Activated naive CD4-positive, alpha-beta T cell treated with anti-CD3 and anti-CD28 coated beads, Interleukin-2, amount 50 U/mL, for 72 hours (primary cell): ENCODE measurements at regions not wholly inside any gene's neighbourhood (a gene's known extent, or its start where the extent isn't known, plus 50 kb on each side); places are given as distances from the start of the nearest gene placed in this dataset.

Source experiments
- ATAC-seq, 2 donors: fragments of 150-1000 bp; cut with Tn5 transposase; 2 replicates each; pipeline ENCODE4 v1.10.0; 2021; ENCODE audit warnings: mild to moderate bottlenecking in 2 of 2, moderate library complexity in 2 of 2
- DNase-seq, 2 donors: peaks; one replicate each; pipeline ENCODE4 v3.0.0; 2021 to 2022; ENCODE audit warnings: low spot score in 2 of 2
- H3K27ac Mint-ChIP-seq, 2 donors: one replicate each; pipeline ENCODE4 v1.8.0; 2022; ENCODE audit warnings: mild to moderate bottlenecking in 2 of 2, mixed read lengths in 2 of 2
- H3K36me3 Mint-ChIP-seq, 2 donors: one replicate each; pipeline ENCODE4 v1.8.0; 2022; ENCODE audit warnings: mixed read lengths in 2 of 2
- H3K9me3 Mint-ChIP-seq, 2 donors: one replicate each; pipeline ENCODE4 v1.8.0; 2022; ENCODE audit warnings: mixed read lengths in 2 of 2

- no peaks in the 10 kb centered on the region for H3K36me3 Mint-ChIP-seq
Observed at GRCh38 chr1:229883504-229884200, 183.4 kb upstream of the GALNT2 start.

GRCh38 chr1:229884765-229885164, 182.3 kb upstream of the GALNT2 start:
- ATAC-seq (no peak), DNase-seq (no peak)
- Mint-ChIP-seq H3K27ac (no peak overlapping the region), H3K36me3 (no peaks in the 10 kb centered on the region), H3K9me3 (no peaks in the 10 kb centered on the region)

More at GRCh38 chr1:229883504-229884200, 183.4 kb upstream of the GALNT2 start:
- no peak overlapping the region for H3K27ac Mint-ChIP-seq
- no peaks in the 10 kb centered on the region for H3K9me3 Mint-ChIP-seq
- no peak for ATAC-seq
- DNase-seq = no peak

GRCh38 chr1:229885568-229886495, 181.2 kb upstream of the GALNT2 start:
- ATAC-seq (no peak), DNase-seq (no peak)
- H3K9me3 Mint-ChIP-seq = no peaks in the 10 kb centered on the region
- no peak overlapping the region for H3K27ac Mint-ChIP-seq
- H3K36me3 Mint-ChIP-seq = no peaks in the 10 kb centered on the region

GRCh38 chr1:229886636-229887035, 180.4 kb upstream of the GALNT2 start:
- Mint-ChIP-seq H3K36me3 (no peaks in the 10 kb centered on the region), H3K9me3 (no peaks in the 10 kb centered on the region), H3K27ac (no peak overlapping the region)
- no peak for DNase-seq
- no peak for ATAC-seq

GRCh38 chr1:229887043-229887822, 179.8 kb upstream of the GALNT2 start:
- H3K27ac Mint-ChIP-seq = no peak overlapping the region
- DNase-seq (no peak), ATAC-seq (no peak)
- H3K9me3 Mint-ChIP-seq = no peaks in the 10 kb centered on the region
- no peaks in the 10 kb centered on the region for H3K36me3 Mint-ChIP-seq

- H3K9me3 Mint-ChIP-seq = no peaks in the 10 kb centered on the region
- no peak overlapping the region for H3K27ac Mint-ChIP-seq
- no peak for ATAC-seq
- DNase-seq = no peak
- H3K36me3 Mint-ChIP-seq = no peaks in the 10 kb centered on the region
Observed at GRCh38 chr1:229888157-229888556, 178.9 kb upstream of the GALNT2 start.

GRCh38 chr1:229888561-229889001, 178.5 kb upstream of the GALNT2 start:
- Mint-ChIP-seq H3K9me3 (no peaks in the 10 kb centered on the region), H3K36me3 (no peaks in the 10 kb centered on the region), H3K27ac (no peak overlapping the region)
- ATAC-seq (no peak), DNase-seq (no peak)

- ATAC-seq (no peak), DNase-seq (no peak)
- Mint-ChIP-seq H3K27ac (no peak overlapping the region), H3K9me3 (no peaks in the 10 kb centered on the region), H3K36me3 (no peaks in the 10 kb centered on the region)
Observed at GRCh38 chr1:229889031-229889517, 178.0 kb upstream of the GALNT2 start.

- ATAC-seq (no peak), DNase-seq (no peak)
- Mint-ChIP-seq H3K9me3 (no peaks in the 10 kb centered on the region), H3K36me3 (no peaks in the 10 kb centered on the region), H3K27ac (no peak overlapping the region)
Observed at GRCh38 chr1:229891227-229891626, 175.8 kb upstream of the GALNT2 start.

- H3K27ac Mint-ChIP-seq = no peak overlapping the region
- H3K36me3 Mint-ChIP-seq = no peaks in the 10 kb centered on the region
- no peaks in the 10 kb centered on the region for H3K9me3 Mint-ChIP-seq
- ATAC-seq (no peak), DNase-seq (no peak)
Observed at GRCh38 chr1:229892515-229893117, 174.4 kb upstream of the GALNT2 start.

- H3K9me3 Mint-ChIP-seq = no peaks in the 10 kb centered on the region
- no peak for DNase-seq
- ATAC-seq = no peak
- H3K27ac Mint-ChIP-seq = no peak overlapping the region
- H3K36me3 Mint-ChIP-seq = no peaks in the 10 kb centered on the region
Observed at GRCh38 chr1:229893762-229894444, 173.1 kb upstream of the GALNT2 start.

- H3K27ac Mint-ChIP-seq = no peak overlapping the region
- no peaks in the 10 kb centered on the region for H3K36me3 Mint-ChIP-seq
- DNase-seq (no peak), ATAC-seq (no peak)
- H3K9me3 Mint-ChIP-seq = no peaks in the 10 kb centered on the region
Observed at GRCh38 chr1:229894532-229894931, 172.5 kb upstream of the GALNT2 start.

GRCh38 chr1:229895605-229896004, 171.4 kb upstream of the GALNT2 start:
- no peak overlapping the region for H3K27ac Mint-ChIP-seq
- DNase-seq (no peak), ATAC-seq (no peak)
- H3K9me3 Mint-ChIP-seq = no peaks in the 10 kb centered on the region
- peaks cover 0 to 5% of the 10 kb centered on the region in 2 donors for H3K36me3 Mint-ChIP-seq

- H3K27ac Mint-ChIP-seq = no peak overlapping the region
- ATAC-seq = no peak
Observed at GRCh38 chr1:229896306-229896705, 170.7 kb upstream of the GALNT2 start.

GRCh38 chr1:229896861-229897260, 170.2 kb upstream of the GALNT2 start:
- peaks cover 0 to 3% of the 10 kb centered on the region in 2 donors for H3K9me3 Mint-ChIP-seq
- ATAC-seq = no peak
- no peak overlapping the region for H3K27ac Mint-ChIP-seq
- DNase-seq = no peak
- peaks cover 0 to 5% of the 10 kb centered on the region in 2 donors for H3K36me3 Mint-ChIP-seq

More at GRCh38 chr1:229896306-229896705, 170.7 kb upstream of the GALNT2 start:
- no peak for DNase-seq
- peaks cover 0 to 3% of the 10 kb centered on the region in 2 donors for H3K9me3 Mint-ChIP-seq
- H3K36me3 Mint-ChIP-seq = peaks cover 0 to 5% of the 10 kb centered on the region in 2 donors

- ATAC-seq = no peak
- DNase-seq = no peak
- Mint-ChIP-seq H3K27ac (no peak overlapping the region), H3K9me3 (peaks cover 0 to 3% of the 10 kb centered on the region in 2 donors), H3K36me3 (peaks cover 0 to 5% of the 10 kb centered on the region in 2 donors)
Observed at GRCh38 chr1:229897501-229897900, 169.5 kb upstream of the GALNT2 start.
